IMR-90 (cell line): ENCODE measurements at regions not wholly inside any gene's neighbourhood (a gene's known extent, or its start where the extent isn't known, plus 50 kb on each side); places are given as distances from the start of the nearest gene placed in this dataset.

ENCODE experiments used
- ATAC-seq: fragments of 200-7000 bp; cut with Tn5 transposase; 2 replicates; pipeline ENCODE4 v1.9.1; 2020; ENCODE audit warnings: low read depth, mild to moderate bottlenecking, moderate library complexity
- BruUV-seq: library from RNA; stranded (reverse); fragments of 400-500 nt; replicated peaks from 2 replicates; lab custom pipeline; 2021; lab: Mats Ljungman, UMichigan
- CTCF ChIA-PET: fragments of 300-600 bp; formaldehyde crosslinking; extraction: SDS; loops from one replicate; lab custom pipeline; 2021; ENCODE audit warnings: antibody characterized with exemption; lab: Yijun Ruan, JAX
- POLR2A ChIA-PET: fragments of 300-600 bp; sonication (Branson Sonifier 250); formaldehyde crosslinking; loops from one replicate; lab custom pipeline; 2022; ENCODE audit warnings: antibody characterized with exemption; ENCODE audit not compliant: unreplicated experiment; lab: Charles Lee
- DNase-seq: peaks from one replicate; pipeline ENCODE4 v3.0.0; 2013
- H2AFZ ChIP-seq: replicated peaks from 2 replicates; pipeline ENCODE3; 2013; ENCODE audit warnings: low read length, mild to moderate bottlenecking; ENCODE audit not compliant: poor library complexity
- H2AK5ac ChIP-seq: 2 replicates; pipeline ENCODE4 v1.6.1; 2013; ENCODE audit warnings: low read depth, low read length, inconsistent platforms
- H2AK9ac ChIP-seq: replicated peaks from 2 replicates; pipeline ENCODE3; 2013; ENCODE audit warnings: mild to moderate bottlenecking, low read depth, low read length, moderate library complexity; ENCODE audit not compliant: poor library complexity
- H2BK120ac ChIP-seq: 2 replicates; pipeline ENCODE4 v1.6.1; 2013; ENCODE audit warnings: low read depth, low read length, inconsistent platforms
- H2BK15ac ChIP-seq: 3 replicates; pipeline ENCODE4 v1.6.1; 2013; ENCODE audit warnings: low read depth, low read length, inconsistent platforms
- H2BK20ac ChIP-seq: 2 replicates; pipeline ENCODE4 v1.6.1; 2013; ENCODE audit warnings: low read depth, mild to moderate bottlenecking, inconsistent platforms, low read length, moderate library complexity
- H2BK5ac ChIP-seq: 2 replicates; pipeline ENCODE4 v1.6.1; 2013; ENCODE audit warnings: mild to moderate bottlenecking, low read depth, low read length, inconsistent platforms; ENCODE audit not compliant: poor library complexity, severe bottlenecking
- H3K14ac ChIP-seq: replicated peaks from 2 replicates; pipeline ENCODE4 v1.6.1; 2013; ENCODE audit warnings: low read depth, low read length, inconsistent platforms
- H3K18ac ChIP-seq: 2 replicates; pipeline ENCODE4 v1.6.1; 2013; ENCODE audit warnings: low read depth, low read length, control low read depth
- H3K23ac ChIP-seq: 2 replicates; pipeline ENCODE4 v1.6.1; 2013; ENCODE audit warnings: low read depth, low read length, inconsistent platforms
- H3K27ac ChIP-seq: 2 replicates; pipeline ENCODE4 v1.5.1; 2013; ENCODE audit warnings: mild to moderate bottlenecking, control low read depth, low read length; ENCODE audit not compliant: insufficient read depth
- H3K27me3 ChIP-seq: 2 replicates; pipeline ENCODE4 v1.6.1; 2013; ENCODE audit warnings: low read length; ENCODE audit not compliant: control insufficient read depth, insufficient read depth
- H3K36me3 ChIP-seq: 2 replicates; pipeline ENCODE4 v1.6.1; 2013; ENCODE audit warnings: low read length, mixed read lengths; ENCODE audit not compliant: control insufficient read depth, insufficient read depth
- H3K4ac ChIP-seq: 2 replicates; pipeline ENCODE4 v1.6.1; 2013; ENCODE audit warnings: low read depth, low read length, inconsistent platforms
- H3K4me1 ChIP-seq: 2 replicates; pipeline ENCODE4 v1.6.1; 2013; ENCODE audit warnings: low read length, mixed read lengths; ENCODE audit not compliant: control insufficient read depth, insufficient read depth
- H3K4me2 ChIP-seq: 2 replicates; pipeline ENCODE4 v1.6.1; 2013; ENCODE audit warnings: low read depth, mild to moderate bottlenecking, control low read depth, low read length, moderate library complexity
- H3K4me3 ChIP-seq: 2 replicates; pipeline ENCODE4 v1.5.1; 2013; ENCODE audit warnings: low read depth, mild to moderate bottlenecking, control low read depth, low read length, moderate library complexity; ENCODE audit not compliant: insufficient read depth
- H3K56ac ChIP-seq: 2 replicates; pipeline ENCODE4 v1.6.1; 2013; ENCODE audit warnings: low read length, inconsistent platforms; ENCODE audit not compliant: insufficient read depth; ENCODE audit errors: extremely low read depth
- H3K79me1 ChIP-seq, 2 experiments: 2 replicates each; pipeline ENCODE4 v1.6.1; 2013; ENCODE audit warnings: low read length in 2 of 2, inconsistent platforms in 1 of 2, low read depth in 1 of 2
- H3K9ac ChIP-seq: 2 replicates; pipeline ENCODE4 v1.6.1; 2013; ENCODE audit warnings: low read depth, low read length, control low read depth
- H3K9me1 ChIP-seq: 2 replicates; pipeline ENCODE4 v1.6.1; 2013; ENCODE audit warnings: low read length, inconsistent platforms; ENCODE audit not compliant: insufficient read depth
- H3K9me3 ChIP-seq: 2 replicates; pipeline ENCODE4 v1.6.1; 2013; ENCODE audit warnings: low read length; ENCODE audit not compliant: control insufficient read depth, insufficient read depth
- H4K20me1 ChIP-seq: 2 replicates; pipeline ENCODE4 v1.6.1; 2013; ENCODE audit warnings: low read length, inconsistent platforms; ENCODE audit not compliant: insufficient read depth
- H4K5ac ChIP-seq: 2 replicates; pipeline ENCODE4 v1.6.1; 2013; ENCODE audit warnings: mild to moderate bottlenecking, low read depth, low read length, control low read depth
- H4K8ac ChIP-seq, 2 experiments: 2 replicates each; pipeline ENCODE4 v1.6.1; 2013; ENCODE audit warnings: low read depth in 2 of 2, low read length in 2 of 2, control low read depth in 1 of 2, inconsistent platforms in 1 of 2
- H4K91ac ChIP-seq: 2 replicates; pipeline ENCODE4 v1.6.1; 2013; ENCODE audit warnings: low read depth, low read length, inconsistent platforms; ENCODE audit not compliant: insufficient read depth
- ELK1 ChIP-seq: fragments of 150-350 bp; IDR thresholded peaks from 2 replicates; pipeline ENCODE4 v1.6.1; 2016; ENCODE audit warnings: low read depth, mild to moderate bottlenecking, low read length, moderate library complexity, borderline replicate concordance
- MAFK ChIP-seq: IDR thresholded peaks from 2 replicates; pipeline ENCODE4 v1.6.1; 2012; ENCODE audit warnings: low read depth, low read length, improper control_type of control experiment
- MAZ ChIP-seq: IDR thresholded peaks from 2 replicates; pipeline ENCODE4 v1.6.1; 2012; ENCODE audit warnings: low read depth, mild to moderate bottlenecking, low read length, improper control_type of control experiment, moderate library complexity, borderline replicate concordance
- MXI1 ChIP-seq: IDR thresholded peaks from 2 replicates; pipeline ENCODE4 v1.6.1; 2012; ENCODE audit warnings: low read depth, mild to moderate bottlenecking, low read length, moderate library complexity, borderline replicate concordance
- NFE2L2 ChIP-seq: fragments of 150-350 bp; IDR thresholded peaks from 2 replicates; pipeline ENCODE4 v1.6.1; 2016; ENCODE audit warnings: low read depth, mild to moderate bottlenecking, low read length
- RFX5 ChIP-seq: IDR thresholded peaks from 2 replicates; pipeline ENCODE4 v1.8.0; 2012; ENCODE audit warnings: low read depth, mild to moderate bottlenecking, low read length, moderate library complexity
- WGBS, 2 experiments: methylation state at CpG; one replicate each; pipeline versions ENCODE4 v1.1.5 to v1.1.7; 2013; ENCODE audit warnings: missing lambda C conversion rate in 2 of 2; ENCODE audit not compliant: insufficient read length in 1 of 2; ENCODE audit errors: extremely low coverage in 2 of 2; 5-methylcytosine and 5-hydroxymethylcytosine counted together
- dilution Hi-C: fragments of 300-500 bp; cut with HindIII; formaldehyde crosslinking; loops from one replicate; pipeline ENCODE4 v1.14.3; 2018; ENCODE audit warnings: low sequenced_read_pairs; ENCODE audit not compliant: unreplicated experiment
- in situ Hi-C: fragments of 300-500 bp; cut with MboI; formaldehyde crosslinking; loops from 3 replicates; pipeline ENCODE4 v1.14.3; 2019; ENCODE audit warnings: low sequenced_read_pairs, inconsistent platforms, mixed read lengths
- intact Hi-C: fragments of 100-400 bp; cut with micrococcal nuclease; formaldehyde crosslinking; loops from 2 replicates; pipeline ENCODE4 v1.10.0; 2022

GRCh38 chr18:64872710-64873458 is 724.0 kb upstream of the LINC00305 start:
- DNase-seq = no peak
- Histone ChIP-seq H2AK5ac (no peak overlapping the region), H2BK20ac (no peak overlapping the region), H2AK9ac (no peak overlapping the region), H4K5ac (no peak overlapping the region), H4K20me1 (no peaks in the 10 kb centered on the region), H3K36me3 (no peaks in the 10 kb centered on the region), H2BK15ac (no peak overlapping the region), H4K91ac (no peak overlapping the region), H3K4me1 (no peaks in the 10 kb centered on the region), H3K9ac (no peak overlapping the region), H2AFZ (no peak overlapping the region), H3K4me3 (no peak overlapping the region), H3K27me3 (no peaks in the 10 kb centered on the region), H3K4me2 (no peak overlapping the region), H3K4ac (no peak overlapping the region), H3K27ac (no peak overlapping the region), H4K8ac (no peak overlapping the region), H2BK120ac (no peak overlapping the region), H3K14ac (no peak overlapping the region), H3K18ac (no peak overlapping the region), H3K79me1 (no peaks in the 10 kb centered on the region), H2BK5ac (no peak overlapping the region), H3K56ac (no peak overlapping the region), H3K23ac (no peak overlapping the region), H3K9me1 (no peaks in the 10 kb centered on the region), H3K9me3 (peaks cover 13% of the 10 kb centered on the region; the same call in 1 of the 2 replicates)
- no peak for ATAC-seq
- intact Hi-C loops = no loop called here
- no CpG with 5 or more reads among the region's 3 CpGs for whole genome bisulfite sequencing, 2 experiments
- TF ChIP-seq MXI1 (no peak), RFX5 (no peak), MAZ (no peak), MAFK (no peak), NFE2L2 (no peak), ELK1 (no peak)
- ChIA-PET CTCF (interaction anchor here (1.0 kb wide), 1 partner anchor 14 kb away, joined by 3 read pairs; no protein-coding TSS in a partner anchor), POLR2A (no interaction called here)
- in situ Hi-C loops = no loop called here
- no TSS peak for BruUV-seq
- dilution Hi-C loops = no loop called here
